ENCODE measurements at regions not wholly inside any gene's neighbourhood (a gene's known extent, or its start where the extent isn't known, plus 50 kb on each side); places are given as distances from the start of the nearest gene placed in this dataset.

- Histone ChIP-seq H3K4me2 (ENCODE audit: low read length) (no peak overlapping the region), H3K36me3 (ENCODE audit: insufficient read depth, low read length) (no peaks in the 10 kb centered on the region), H3K4me3 (ENCODE audit: low read length) (no peak overlapping the region), H3K9ac (ENCODE audit: low read depth, low read length) (no peak overlapping the region), H3K9me3 (replicated peaks; ENCODE audit: low read length) (no peaks in the 10 kb centered on the region), H3K27me3 (ENCODE audit: control insufficient read depth, insufficient read depth, low read length) (no peaks in the 10 kb centered on the region), H3K4me1 (ENCODE audit: control insufficient read depth, insufficient read depth, low read length) (no peaks in the 10 kb centered on the region)
Measured at GRCh38 chr20:56805966-56806365, 176.9 kb downstream of the TFAP2C start.

DNA sequence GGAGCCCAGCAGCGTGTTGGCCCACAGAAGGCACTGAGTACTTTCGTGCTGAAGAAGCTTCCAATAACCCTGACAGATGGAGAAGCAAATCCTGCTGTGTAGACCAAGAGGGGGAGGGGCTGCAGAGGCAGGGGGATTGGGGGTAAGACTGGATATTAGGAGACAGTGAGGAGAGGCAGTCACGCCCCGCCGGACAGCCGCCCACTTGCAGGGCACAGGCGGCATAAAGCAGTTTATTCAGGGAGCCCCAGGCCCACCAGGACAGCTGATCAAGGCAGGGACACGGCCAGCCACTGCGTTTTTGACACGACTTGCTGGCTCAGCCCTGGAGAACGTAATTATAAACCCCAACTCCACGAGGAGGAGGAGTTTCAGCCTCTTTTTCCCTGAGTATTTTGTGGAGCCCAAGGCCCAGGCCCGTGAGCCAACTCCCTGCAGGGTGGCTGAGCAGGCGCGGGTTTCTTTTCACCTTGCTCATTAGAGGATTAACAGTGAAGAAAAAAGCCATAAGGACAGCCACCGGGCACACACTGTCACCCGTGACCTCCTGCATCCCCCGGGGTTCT is 177.9 kb downstream of the TFAP2C start:
- no peaks in the 10 kb centered on the region for H3K4me1 ChIP-seq (ENCODE audit: control insufficient read depth, insufficient read depth, low read length)

GRCh38 chr20:56808117-56808725 is 179.1 kb downstream of the TFAP2C start:
- no peaks in the 10 kb centered on the region for H3K36me3 ChIP-seq (ENCODE audit: insufficient read depth, low read length)
- no peak overlapping the region for H3K9ac ChIP-seq (ENCODE audit: low read depth, low read length)
- no peaks in the 10 kb centered on the region for H3K4me1 ChIP-seq (ENCODE audit: control insufficient read depth, insufficient read depth, low read length)
- no peaks in the 10 kb centered on the region for H3K27me3 ChIP-seq (ENCODE audit: control insufficient read depth, insufficient read depth, low read length)
- no peak overlapping the region for H3K4me3 ChIP-seq (ENCODE audit: low read length)
- H3K4me2 ChIP-seq (ENCODE audit: low read length): no peak overlapping the region
- H3K9me3 ChIP-seq (replicated peaks; ENCODE audit: low read length): no peaks in the 10 kb centered on the region

More for the DNA sequence above, 177.9 kb downstream of the TFAP2C start:
- no peaks in the 10 kb centered on the region for H3K36me3 ChIP-seq (ENCODE audit: insufficient read depth, low read length)
- H3K9me3 ChIP-seq (replicated peaks; ENCODE audit: low read length): no peaks in the 10 kb centered on the region
- no peaks in the 10 kb centered on the region for H3K27me3 ChIP-seq (ENCODE audit: control insufficient read depth, insufficient read depth, low read length)
- no peak overlapping the region for H3K4me2 ChIP-seq (ENCODE audit: low read length)
- no peak overlapping the region for H3K9ac ChIP-seq (ENCODE audit: low read depth, low read length)
- no peak overlapping the region for H3K4me3 ChIP-seq (ENCODE audit: low read length)

DNA sequence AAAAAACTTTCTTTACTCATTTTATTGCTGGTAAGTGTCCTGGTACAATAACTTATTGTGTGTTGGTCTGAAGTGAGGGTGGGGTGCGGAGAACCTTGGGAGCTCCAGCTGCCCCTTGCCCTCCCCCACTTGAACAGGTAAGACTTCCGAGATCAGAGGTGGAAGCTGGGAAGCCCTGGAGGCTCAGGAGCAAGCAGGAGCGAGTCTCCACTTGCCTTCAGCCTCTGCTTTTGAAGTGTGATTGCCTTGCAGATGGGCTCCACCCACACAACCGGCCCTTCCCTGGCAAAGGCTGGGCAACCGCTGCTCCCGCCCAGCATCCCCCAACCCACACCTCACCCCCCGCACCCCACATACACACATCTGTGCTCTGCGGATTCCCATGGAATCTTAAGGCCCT is 179.6 kb downstream of the TFAP2C start:
- no peaks in the 10 kb centered on the region for H3K27me3 ChIP-seq (ENCODE audit: control insufficient read depth, insufficient read depth, low read length)
- no peak overlapping the region for H3K9ac ChIP-seq (ENCODE audit: low read depth, low read length)
- no peak overlapping the region for H3K4me2 ChIP-seq (ENCODE audit: low read length)
- H3K4me1 ChIP-seq (ENCODE audit: control insufficient read depth, insufficient read depth, low read length): no peaks in the 10 kb centered on the region
- H3K36me3 ChIP-seq (ENCODE audit: insufficient read depth, low read length): no peaks in the 10 kb centered on the region
- no peaks in the 10 kb centered on the region for H3K9me3 ChIP-seq (replicated peaks; ENCODE audit: low read length)
- H3K4me3 ChIP-seq (ENCODE audit: low read length): no peak overlapping the region

GRCh38 chr20:56809668-56810067 is 180.6 kb downstream of the TFAP2C start:
- Histone ChIP-seq H3K4me2 (ENCODE audit: low read length) (no peak overlapping the region), H3K9me3 (replicated peaks; ENCODE audit: low read length) (no peaks in the 10 kb centered on the region), H3K9ac (ENCODE audit: low read depth, low read length) (no peak overlapping the region), H3K4me1 (ENCODE audit: control insufficient read depth, insufficient read depth, low read length) (no peaks in the 10 kb centered on the region), H3K27me3 (ENCODE audit: control insufficient read depth, insufficient read depth, low read length) (no peaks in the 10 kb centered on the region), H3K36me3 (ENCODE audit: insufficient read depth, low read length) (no peaks in the 10 kb centered on the region), H3K4me3 (ENCODE audit: low read length) (no peak overlapping the region)

DNA sequence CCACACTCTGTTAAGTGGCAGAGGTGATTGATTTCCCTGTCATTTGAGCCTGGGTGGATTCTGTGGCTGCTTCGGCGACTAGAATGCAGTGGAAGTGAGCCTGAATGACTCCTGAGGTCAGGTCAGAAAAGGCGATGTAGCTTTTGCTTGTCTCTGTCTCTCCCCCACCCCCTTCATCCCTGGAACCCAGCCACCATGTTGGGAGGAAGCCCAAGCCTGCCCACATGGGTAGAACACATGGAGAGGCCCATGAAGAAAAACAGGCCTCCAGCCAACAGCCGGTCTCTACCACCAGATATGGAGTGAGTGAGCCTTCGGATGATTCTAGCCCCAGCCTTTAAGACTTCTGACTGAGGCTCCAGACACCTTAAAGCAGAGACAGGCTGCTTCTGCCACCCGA is 181.0 kb downstream of the TFAP2C start:
- Histone ChIP-seq H3K9ac (ENCODE audit: low read depth, low read length) (no peak overlapping the region), H3K4me3 (ENCODE audit: low read length) (no peak overlapping the region), H3K4me1 (ENCODE audit: control insufficient read depth, insufficient read depth, low read length) (no peaks in the 10 kb centered on the region), H3K4me2 (ENCODE audit: low read length) (no peak overlapping the region), H3K9me3 (replicated peaks; ENCODE audit: low read length) (no peaks in the 10 kb centered on the region), H3K36me3 (ENCODE audit: insufficient read depth, low read length) (no peaks in the 10 kb centered on the region), H3K27me3 (ENCODE audit: control insufficient read depth, insufficient read depth, low read length) (no peaks in the 10 kb centered on the region)

- no peak overlapping the region for H3K9ac ChIP-seq (ENCODE audit: low read depth, low read length)
- H3K4me1 ChIP-seq (ENCODE audit: control insufficient read depth, insufficient read depth, low read length): no peaks in the 10 kb centered on the region
- H3K4me3 ChIP-seq (ENCODE audit: low read length): no peak overlapping the region
- H3K36me3 ChIP-seq (ENCODE audit: insufficient read depth, low read length): no peaks in the 10 kb centered on the region
- H3K4me2 ChIP-seq (ENCODE audit: low read length): no peak overlapping the region
- H3K9me3 ChIP-seq (replicated peaks; ENCODE audit: low read length): peaks cover 6% of the 10 kb centered on the region
- no peaks in the 10 kb centered on the region for H3K27me3 ChIP-seq (ENCODE audit: control insufficient read depth, insufficient read depth, low read length)
Measured at GRCh38 chr20:56815796-56816195, 186.7 kb downstream of the TFAP2C start.

DNA sequence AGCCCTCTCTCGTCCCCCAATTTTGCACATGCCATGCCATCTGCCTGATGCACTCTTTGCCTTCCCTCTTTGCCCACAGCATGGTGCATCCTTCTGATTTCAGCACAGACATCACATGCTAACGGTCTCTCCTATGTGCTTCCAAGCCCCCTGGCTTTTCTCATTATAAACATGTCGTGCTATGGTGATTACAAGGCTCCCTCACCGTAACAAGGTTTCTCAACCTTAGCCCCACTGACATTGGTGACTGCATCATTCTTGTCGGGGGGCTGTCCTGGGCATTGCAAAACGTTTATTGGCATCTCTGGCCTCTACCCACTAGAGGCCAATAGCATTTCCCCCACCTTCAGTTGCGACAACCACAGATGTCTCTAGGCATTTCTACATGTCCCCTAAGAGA is 187.2 kb downstream of the TFAP2C start:
- Histone ChIP-seq H3K4me1 (ENCODE audit: control insufficient read depth, insufficient read depth, low read length) (no peaks in the 10 kb centered on the region), H3K36me3 (ENCODE audit: insufficient read depth, low read length) (no peaks in the 10 kb centered on the region), H3K27me3 (ENCODE audit: control insufficient read depth, insufficient read depth, low read length) (no peaks in the 10 kb centered on the region), H3K9ac (ENCODE audit: low read depth, low read length) (no peak overlapping the region), H3K4me2 (ENCODE audit: low read length) (no peak overlapping the region), H3K4me3 (ENCODE audit: low read length) (no peak overlapping the region), H3K9me3 (replicated peaks; ENCODE audit: low read length) (peaks cover 6% of the 10 kb centered on the region)

DNA sequence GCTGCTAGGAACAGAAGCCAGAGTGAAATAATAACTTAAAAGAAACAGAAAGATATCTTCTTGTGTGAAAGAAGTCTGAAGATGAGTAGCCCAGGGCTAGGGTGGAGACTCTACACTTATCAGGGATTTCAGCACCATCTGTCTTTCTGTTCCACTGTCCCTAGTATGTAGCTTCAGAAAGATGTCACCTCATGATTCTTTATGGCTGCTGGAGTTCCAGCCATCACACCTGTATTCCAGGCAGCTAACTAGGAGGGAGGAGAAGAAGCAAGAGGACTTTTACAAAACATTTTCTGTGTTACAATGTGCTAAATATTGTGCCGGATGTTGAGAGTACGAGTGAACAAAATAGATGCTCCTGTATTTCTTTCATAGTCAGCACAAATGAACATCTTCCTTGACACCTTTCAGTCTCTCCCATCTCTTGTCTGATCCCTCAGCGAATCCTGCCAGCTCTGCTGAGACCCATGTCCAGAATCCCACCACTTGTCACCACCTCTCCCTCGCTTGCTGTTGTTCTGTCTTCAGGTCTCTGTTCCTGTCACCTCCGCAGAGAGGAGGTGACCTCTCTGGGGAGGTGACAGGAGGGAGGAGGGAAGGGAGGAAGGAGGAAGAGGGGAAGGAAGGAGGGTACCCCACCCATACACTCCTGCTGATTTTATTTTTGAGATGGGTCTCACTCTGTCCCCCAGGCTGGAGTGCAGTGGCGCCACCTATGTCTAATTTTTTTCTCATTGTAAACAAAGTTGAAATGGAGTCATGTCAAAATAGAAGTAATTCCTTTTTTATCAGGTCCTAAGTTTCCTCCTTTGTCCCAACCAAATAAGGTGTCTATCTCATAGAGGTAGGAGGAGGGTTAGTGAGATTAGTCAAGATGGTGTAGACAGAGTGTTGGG is 188.9 kb downstream of the TFAP2C start:
- Histone ChIP-seq H3K27me3 (ENCODE audit: control insufficient read depth, insufficient read depth, low read length) (no peaks in the 10 kb centered on the region), H3K4me1 (ENCODE audit: control insufficient read depth, insufficient read depth, low read length) (no peaks in the 10 kb centered on the region), H3K9me3 (replicated peaks; ENCODE audit: low read length) (peaks cover 6% of the 10 kb centered on the region), H3K36me3 (ENCODE audit: insufficient read depth, low read length) (no peaks in the 10 kb centered on the region), H3K4me3 (ENCODE audit: low read length) (no peak overlapping the region), H3K9ac (ENCODE audit: low read depth, low read length) (no peak overlapping the region), H3K4me2 (ENCODE audit: low read length) (no peak overlapping the region)

DNA sequence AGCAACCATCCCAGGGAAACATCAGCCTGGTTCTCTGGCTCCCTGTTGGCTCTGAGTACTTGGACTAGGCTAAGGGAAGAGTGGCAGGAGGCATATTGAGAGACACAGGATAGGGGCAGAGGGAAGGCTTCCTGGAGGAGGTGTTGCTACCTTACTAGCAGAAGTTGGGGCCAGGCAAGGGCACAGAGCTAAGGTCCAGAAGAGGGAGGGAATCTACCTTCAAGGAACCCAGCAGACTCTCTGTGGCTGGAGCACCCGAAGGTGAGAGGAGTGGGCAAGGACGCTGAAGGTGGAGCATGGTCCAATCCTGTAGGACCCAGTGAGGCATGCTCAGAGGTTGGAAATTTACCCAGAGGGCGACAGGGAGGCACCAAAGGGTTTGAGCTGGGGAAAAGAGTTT is 191.9 kb downstream of the TFAP2C start:
- Histone ChIP-seq H3K27me3 (ENCODE audit: control insufficient read depth, insufficient read depth, low read length) (no peaks in the 10 kb centered on the region), H3K4me2 (ENCODE audit: low read length) (no peak overlapping the region)

DNA sequence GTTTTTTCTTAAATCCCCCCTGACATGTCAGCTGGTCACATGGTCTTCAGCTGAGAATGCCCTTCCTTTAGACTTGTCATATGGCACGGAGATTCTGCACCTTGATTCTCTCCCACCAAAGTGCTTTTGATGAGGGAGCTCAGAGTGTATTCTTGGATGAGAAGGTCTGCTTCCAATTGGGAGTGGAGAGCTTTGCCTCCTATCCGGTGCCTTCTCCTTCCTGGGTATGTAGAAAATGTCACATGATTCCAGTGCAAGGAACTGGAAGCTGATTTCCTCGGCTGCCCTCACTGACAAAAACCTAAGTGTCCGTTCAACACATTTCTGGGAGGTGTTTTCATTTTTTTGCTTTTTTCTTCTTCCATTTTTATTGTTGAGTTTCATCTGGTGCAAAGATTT is 197.2 kb downstream of the TFAP2C start:
- Histone ChIP-seq H3K36me3 (ENCODE audit: insufficient read depth, low read length) (no peaks in the 10 kb centered on the region), H3K27me3 (ENCODE audit: control insufficient read depth, insufficient read depth, low read length) (no peaks in the 10 kb centered on the region), H3K4me1 (ENCODE audit: control insufficient read depth, insufficient read depth, low read length) (no peaks in the 10 kb centered on the region), H3K9ac (ENCODE audit: low read depth, low read length) (no peak overlapping the region), H3K4me2 (ENCODE audit: low read length) (no peak overlapping the region), H3K9me3 (replicated peaks; ENCODE audit: low read length) (peaks cover 14% of the 10 kb centered on the region), H3K4me3 (ENCODE audit: low read length) (no peak overlapping the region)

More for the DNA sequence above, 191.9 kb downstream of the TFAP2C start:
- Histone ChIP-seq H3K36me3 (ENCODE audit: insufficient read depth, low read length) (no peaks in the 10 kb centered on the region), H3K4me1 (ENCODE audit: control insufficient read depth, insufficient read depth, low read length) (no peaks in the 10 kb centered on the region), H3K9ac (ENCODE audit: low read depth, low read length) (no peak overlapping the region), H3K9me3 (replicated peaks; ENCODE audit: low read length) (peaks cover 6% of the 10 kb centered on the region), H3K4me3 (ENCODE audit: low read length) (no peak overlapping the region)

Measured in skeletal muscle satellite cell (primary cell).